ENCODE measurements at regions not wholly inside any gene's neighbourhood (a gene's known extent, or its start where the extent isn't known, plus 50 kb on each side); places are given as distances from the start of the nearest gene placed in this dataset.
"Not testable (repeated sequence)": the region's sequence is repeated elsewhere in the genome, so short reads cannot be mapped to it uniquely, and the experiment has no call there.

- Histone ChIP-seq H3K9me3 (ENCODE audit: control insufficient read depth, low read length) (no peaks in the 10 kb centered on the region), H3K27me3 (ENCODE audit: control insufficient read depth, insufficient read depth) (no peaks in the 10 kb centered on the region), H3K27ac (ENCODE audit: low read length) (no peak overlapping the region), H3K4me1 (ENCODE audit: control insufficient read depth, insufficient read depth, low read length) (no peaks in the 10 kb centered on the region), H3K4me3 (ENCODE audit: low read length) (no peak overlapping the region)
- DNase-seq, result no peak
- no peak for ATAC-seq
- WGBS, result 61% methylated on average over 4 of the region's 4 CpGs
- intact Hi-C loops (cut with DNase I), result no loop called here
These were observed 295.9 kb downstream of the SUCLA2 start for GRCh38 chr13:47705185-47705584.

DNA sequence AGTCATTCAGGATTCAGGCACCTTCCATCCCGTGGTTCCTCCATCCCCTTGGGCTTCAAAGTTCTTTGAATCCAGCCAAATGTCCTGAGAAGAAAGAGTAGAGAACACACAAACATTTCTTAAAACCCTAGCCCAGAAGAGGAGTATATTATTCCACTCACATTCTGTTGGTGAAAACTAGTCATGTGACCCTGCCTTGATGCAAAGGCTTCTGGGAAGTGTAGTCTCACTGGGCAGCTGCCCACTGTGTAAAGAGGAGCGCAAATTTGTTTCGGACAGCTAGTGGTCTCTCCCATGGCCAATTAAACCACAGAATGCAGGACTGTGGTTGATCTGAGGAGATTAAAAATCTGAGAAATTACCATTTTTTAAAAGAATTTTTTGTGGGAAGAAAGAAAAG, 304.4 kb downstream of the SUCLA2 start:
- intact Hi-C loops (cut with DNase I), result no loop called here
- WGBS, result 79% methylated on average over 3 of the region's 3 CpGs
- H3K9me3 ChIP-seq (ENCODE audit: control insufficient read depth, low read length), result no peaks in the 10 kb centered on the region
- no peak for DNase-seq
- no peak overlapping the region for H3K4me3 ChIP-seq (ENCODE audit: low read length)
- no peak overlapping the region for H3K27ac ChIP-seq (ENCODE audit: low read length)
- ATAC-seq, result no peak
- H3K4me1 ChIP-seq (ENCODE audit: control insufficient read depth, insufficient read depth, low read length), result peaks cover 3% of the 10 kb centered on the region
- no peaks in the 10 kb centered on the region for H3K27me3 ChIP-seq (ENCODE audit: control insufficient read depth, insufficient read depth)

DNA sequence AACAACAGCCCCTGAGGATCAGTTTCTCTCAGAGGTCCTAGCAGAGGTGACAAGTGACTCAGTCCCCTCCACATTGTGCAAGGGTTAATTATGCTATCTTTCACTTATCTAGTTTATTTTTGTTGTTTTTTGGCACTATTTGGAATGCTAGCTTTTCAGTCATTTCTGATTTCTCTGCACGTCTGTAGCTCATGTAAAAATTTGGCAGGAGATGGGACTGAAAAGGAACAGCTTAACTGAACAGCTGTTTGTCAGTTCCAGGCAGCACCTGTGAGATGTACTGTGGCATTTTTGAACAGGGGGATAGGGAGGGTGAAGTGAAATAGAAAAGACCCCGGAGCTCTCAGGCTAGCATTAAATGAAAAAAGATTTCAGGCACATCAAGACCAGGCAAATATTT, 313.5 kb downstream of the SUCLA2 start:
- ATAC-seq, result no peak
- 39% methylated on average over 2 of the region's 2 CpGs for WGBS
- intact Hi-C loops (cut with DNase I), result no loop called here

DNA sequence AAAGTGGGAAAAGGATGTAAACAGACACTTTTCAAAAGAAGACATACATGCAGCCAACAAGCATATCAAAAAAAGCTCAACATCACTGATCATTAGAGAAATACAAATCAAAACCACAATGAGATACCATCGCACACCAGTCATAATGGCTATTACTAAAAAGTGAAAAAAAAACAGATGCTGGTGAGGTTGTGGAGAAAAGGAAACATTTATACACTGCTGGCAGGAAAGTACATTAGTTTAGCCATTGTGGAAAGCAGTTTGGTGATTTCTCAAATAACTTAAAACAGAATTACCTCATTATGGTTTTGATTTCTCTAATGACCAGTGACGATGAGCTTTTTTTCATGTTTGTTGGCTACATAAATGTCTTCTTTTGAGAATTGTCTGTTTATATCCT, 315.9 kb downstream of the SUCLA2 start:
- H3K9me3 ChIP-seq (ENCODE audit: control insufficient read depth, low read length); H3K27ac ChIP-seq (ENCODE audit: low read length); H3K4me3 ChIP-seq (ENCODE audit: low read length); H3K27me3 ChIP-seq (ENCODE audit: control insufficient read depth, insufficient read depth); ATAC-seq; intact Hi-C loops (cut with DNase I); DNase-seq; H3K4me1 ChIP-seq (ENCODE audit: control insufficient read depth, insufficient read depth, low read length): not testable (repeated sequence)
- 83% methylated on average over 2 of the region's 2 CpGs for WGBS

More for the DNA sequence above, 313.5 kb downstream of the SUCLA2 start:
- Histone ChIP-seq H3K27ac (ENCODE audit: low read length) (no peak overlapping the region), H3K9me3 (ENCODE audit: control insufficient read depth, low read length) (no peaks in the 10 kb centered on the region), H3K27me3 (ENCODE audit: control insufficient read depth, insufficient read depth) (no peaks in the 10 kb centered on the region), H3K4me3 (ENCODE audit: low read length) (no peak overlapping the region), H3K4me1 (ENCODE audit: control insufficient read depth, insufficient read depth, low read length) (no peaks in the 10 kb centered on the region)
- no peak for DNase-seq

DNA sequence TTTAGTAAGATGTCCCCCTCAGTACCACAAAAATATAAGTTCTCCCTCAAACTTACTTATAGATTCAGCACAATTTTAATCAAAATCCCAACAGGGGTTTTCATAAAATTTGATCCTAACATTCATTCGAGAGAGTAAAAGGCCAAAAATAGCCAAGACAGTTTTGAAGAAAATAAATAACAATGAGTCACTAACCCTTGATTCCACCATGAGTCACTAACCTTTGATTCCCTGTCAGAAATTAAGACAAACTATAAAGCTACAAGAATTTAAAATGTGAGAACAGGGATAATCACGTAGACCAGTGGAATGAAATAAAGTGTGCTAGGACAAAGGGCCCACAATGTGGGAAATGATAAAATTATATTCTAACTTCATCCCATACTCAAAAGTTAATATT, 320.3 kb downstream of the SUCLA2 start:
- Histone ChIP-seq H3K9me3 (ENCODE audit: control insufficient read depth, low read length) (no peaks in the 10 kb centered on the region), H3K4me3 (ENCODE audit: low read length) (no peak overlapping the region), H3K4me1 (ENCODE audit: control insufficient read depth, insufficient read depth, low read length) (no peaks in the 10 kb centered on the region), H3K27ac (ENCODE audit: low read length) (no peak overlapping the region), H3K27me3 (ENCODE audit: control insufficient read depth, insufficient read depth) (no peaks in the 10 kb centered on the region)
- DNase-seq, result no peak
- intact Hi-C loops (cut with DNase I), result no loop called here
- no peak for ATAC-seq
- WGBS, result 56% methylated on average over 2 of the region's 2 CpGs

DNA sequence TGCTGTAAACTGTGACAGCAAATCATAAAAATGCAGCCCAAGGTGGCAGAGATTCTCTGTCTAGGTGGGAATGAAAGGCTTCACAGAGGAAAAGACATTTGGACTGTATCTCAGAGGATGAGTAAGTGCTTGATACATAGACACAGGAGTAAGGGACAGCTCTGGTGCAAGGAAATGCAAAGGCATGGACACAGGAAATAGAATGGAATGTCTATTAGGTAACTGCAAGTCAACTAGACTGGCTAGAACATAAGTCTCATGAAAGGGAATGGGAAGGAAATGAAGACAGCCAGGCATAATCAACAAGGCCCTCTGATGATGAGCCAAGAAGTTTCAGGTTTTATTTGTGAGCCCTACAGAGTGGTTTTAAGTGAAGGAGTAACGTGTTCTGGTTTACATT, 321.7 kb downstream of the SUCLA2 start:
- 76% methylated on average over 1 of the region's 1 CpG for WGBS
- Histone ChIP-seq H3K4me3 (ENCODE audit: low read length) (no peak overlapping the region), H3K27ac (ENCODE audit: low read length) (no peak overlapping the region), H3K4me1 (ENCODE audit: control insufficient read depth, insufficient read depth, low read length) (no peaks in the 10 kb centered on the region), H3K9me3 (ENCODE audit: control insufficient read depth, low read length) (no peaks in the 10 kb centered on the region), H3K27me3 (ENCODE audit: control insufficient read depth, insufficient read depth) (no peaks in the 10 kb centered on the region)
- DNase-seq (no peak), ATAC-seq (no peak)
- intact Hi-C loops (cut with DNase I), result no loop called here

- WGBS, result 65% methylated on average over 4 of the region's 4 CpGs
- Histone ChIP-seq H3K9me3 (ENCODE audit: control insufficient read depth, low read length) (no peaks in the 10 kb centered on the region), H3K4me1 (ENCODE audit: control insufficient read depth, insufficient read depth, low read length) (peaks cover 1% of the 10 kb centered on the region), H3K27me3 (ENCODE audit: control insufficient read depth, insufficient read depth) (no peaks in the 10 kb centered on the region), H3K4me3 (ENCODE audit: low read length) (no peak overlapping the region), H3K27ac (ENCODE audit: low read length) (no peak overlapping the region)
- ATAC-seq, result no peak
- DNase-seq, result no peak
- intact Hi-C loops (cut with DNase I), result no loop called here
These were observed 322.7 kb downstream of the SUCLA2 start for GRCh38 chr13:47678201-47678968.

GRCh38 chr13:47675871-47676270, 325.2 kb downstream of the SUCLA2 start:
- WGBS, result 80% methylated on average over 4 of the region's 4 CpGs
- H3K27me3 ChIP-seq (ENCODE audit: control insufficient read depth, insufficient read depth), result no peaks in the 10 kb centered on the region
- peaks cover 6% of the 10 kb centered on the region for H3K4me1 ChIP-seq (ENCODE audit: control insufficient read depth, insufficient read depth, low read length)
- DNase-seq (no peak), ATAC-seq (no peak)
- H3K9me3 ChIP-seq (ENCODE audit: control insufficient read depth, low read length), result no peaks in the 10 kb centered on the region
- H3K27ac ChIP-seq (ENCODE audit: low read length), result no peak overlapping the region
- intact Hi-C loops (cut with DNase I), result no loop called here
- no peak overlapping the region for H3K4me3 ChIP-seq (ENCODE audit: low read length)

GRCh38 chr13:47673009-47673850, 327.8 kb downstream of the SUCLA2 start:
- intact Hi-C loops (cut with DNase I), result no loop called here
- 20% methylated on average over 5 of the region's 5 CpGs for whole genome bisulfite sequencing

GRCh38 chr13:47672245-47673008, 328.6 kb downstream of the SUCLA2 start:
- no peak overlapping the region for H3K4me3 ChIP-seq (ENCODE audit: low read length)
- no peaks in the 10 kb centered on the region for H3K27me3 ChIP-seq (ENCODE audit: control insufficient read depth, insufficient read depth)
- peak overlapping the region; percentile 59 for H3K27ac ChIP-seq (ENCODE audit: low read length)
- peaks cover 6% of the 10 kb centered on the region for H3K4me1 ChIP-seq (ENCODE audit: control insufficient read depth, insufficient read depth, low read length)
- DNase-seq (no peak), ATAC-seq (peak; percentile 74 to 80)
- 49% methylated on average over 3 of the region's 3 CpGs for WGBS
- intact Hi-C loops (cut with DNase I), result no loop called here
- H3K9me3 ChIP-seq (ENCODE audit: control insufficient read depth, low read length), result no peaks in the 10 kb centered on the region

More at GRCh38 chr13:47673009-47673850, 327.8 kb downstream of the SUCLA2 start:
- peak overlapping the region; percentile 28 for H3K27ac ChIP-seq (ENCODE audit: low read length)
- H3K4me1 ChIP-seq (ENCODE audit: control insufficient read depth, insufficient read depth, low read length), result peaks cover 6% of the 10 kb centered on the region
- H3K27me3 ChIP-seq (ENCODE audit: control insufficient read depth, insufficient read depth), result no peaks in the 10 kb centered on the region
- ATAC-seq, result peak; percentile 96 to 97
- no peak overlapping the region for H3K4me3 ChIP-seq (ENCODE audit: low read length)
- no peaks in the 10 kb centered on the region for H3K9me3 ChIP-seq (ENCODE audit: control insufficient read depth, low read length)
- peak in 2 of 3 donors; percentile 15 to 32 for DNase-seq

- no peak for ATAC-seq
- Histone ChIP-seq H3K27me3 (ENCODE audit: control insufficient read depth, insufficient read depth) (no peaks in the 10 kb centered on the region), H3K4me3 (ENCODE audit: low read length) (no peak overlapping the region), H3K9me3 (ENCODE audit: control insufficient read depth, low read length) (no peaks in the 10 kb centered on the region), H3K27ac (ENCODE audit: low read length) (no peak overlapping the region), H3K4me1 (ENCODE audit: control insufficient read depth, insufficient read depth, low read length) (peaks cover 6% of the 10 kb centered on the region)
- 57% methylated on average over 3 of the region's 3 CpGs for WGBS
- DNase-seq, result no peak
- intact Hi-C loops (cut with DNase I), result no loop called here
These were observed 329.3 kb downstream of the SUCLA2 start for GRCh38 chr13:47671776-47672175.

Measured in right cardiac atrium (tissue), 5 donors.